Nucleus accumbens (tissue), 56 donors: ENCODE measurements at regions not wholly inside any gene's neighbourhood (a gene's known extent, or its start where the extent isn't known, plus 50 kb on each side); places are given as distances from the start of the nearest gene placed in this dataset.

Experiments
- DNase-seq, 56 donors: peaks; one replicate each; lab custom pipeline; 2025; lab: John Stamatoyannopoulos, UW

GRCh38 chrX:134172588-134173259, 64.3 kb upstream of the CCDC160 start:
- peak in 44 of 56 donors; percentile 0 to 53 (median 8) for DNase-seq

GRCh38 chrX:134173541-134174272, 63.3 kb upstream of the CCDC160 start:
- DNase-seq = peak in 2 of 56 donors; percentile 3 to 4

GRCh38 chrX:134174273-134174660, 62.7 kb upstream of the CCDC160 start:
- DNase-seq = no peak

- DNase-seq = no peak
Observed at GRCh38 chrX:134174859-134175258, 62.1 kb upstream of the CCDC160 start.

- DNase-seq = no peak
Observed at GRCh38 chrX:134177527-134177926, 59.5 kb upstream of the CCDC160 start.

DNA sequence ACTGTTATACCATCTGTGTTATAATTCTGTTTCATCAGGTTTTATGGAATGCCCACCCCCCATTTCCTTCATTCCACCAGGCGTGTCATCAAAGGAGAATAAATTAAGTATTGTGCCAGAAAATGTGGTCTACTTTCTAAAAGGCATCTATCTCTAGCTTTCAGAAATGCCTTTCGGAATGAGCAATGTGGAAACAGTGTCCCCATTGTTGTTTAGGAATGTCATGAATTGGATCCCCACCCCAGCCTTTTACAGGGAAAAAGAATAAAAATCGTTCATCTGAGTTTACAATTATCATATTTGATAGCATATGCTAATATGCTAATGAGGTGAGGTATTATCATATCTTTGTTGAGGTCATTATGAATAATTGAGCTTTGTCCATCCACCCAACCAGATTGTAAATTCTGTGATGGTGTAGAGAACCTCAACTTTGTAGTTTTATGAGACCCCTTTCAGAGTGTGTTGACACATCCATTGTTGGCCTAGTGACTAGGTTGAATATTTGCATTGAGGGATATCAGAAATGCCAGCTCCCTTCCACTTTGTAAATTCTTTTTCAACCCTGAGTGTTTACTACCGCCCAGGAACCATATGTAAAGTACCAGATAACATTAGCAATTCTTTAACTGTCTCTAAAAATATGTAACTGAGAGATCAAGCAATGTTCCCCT, 56.2 kb upstream of the CCDC160 start:
- DNase-seq = no peak

GRCh38 chrX:134181275-134181660, 55.7 kb upstream of the CCDC160 start:
- no peak for DNase-seq

GRCh38 chrX:134183665-134184064, 53.3 kb upstream of the CCDC160 start:
- DNase-seq = no peak

GRCh38 chrX:134184936-134185335, 52.0 kb upstream of the CCDC160 start:
- no peak for DNase-seq

DNA sequence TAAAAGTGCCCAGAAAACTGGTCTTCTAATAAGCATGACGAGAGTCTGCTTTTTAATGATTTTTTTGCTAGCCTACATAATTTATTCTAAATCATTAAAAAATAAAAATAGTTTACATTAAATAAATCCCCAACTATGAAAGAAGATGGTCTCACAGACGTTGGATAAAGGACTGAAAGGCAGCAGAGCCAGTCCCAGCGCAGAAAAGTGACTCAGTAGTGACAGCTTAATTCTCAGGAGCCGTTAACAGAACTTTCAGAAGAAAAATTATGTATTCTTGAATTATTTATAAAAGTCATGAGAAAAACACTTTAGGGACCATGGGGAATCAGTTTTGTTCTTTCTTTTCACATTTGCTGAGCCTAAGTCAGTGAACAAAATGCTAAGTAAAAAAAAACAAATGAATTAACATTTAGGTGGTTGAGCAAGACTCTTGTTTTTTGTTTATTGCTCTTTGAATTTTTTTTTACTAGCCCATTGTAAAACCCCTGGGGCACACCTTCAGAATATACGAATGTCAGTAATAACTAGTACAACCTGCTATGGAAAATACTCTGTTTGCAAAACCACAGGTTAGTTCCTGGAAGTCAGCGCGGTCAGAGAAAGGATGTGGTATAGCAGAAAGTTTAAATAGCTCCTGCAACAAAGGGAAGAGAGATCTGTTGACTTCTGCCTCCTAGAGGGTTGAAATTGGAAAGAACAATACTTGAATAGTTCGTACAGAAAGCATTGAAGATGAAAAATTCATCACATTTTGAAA, 50.4 kb upstream of the CCDC160 start:
- DNase-seq = no peak
